NOMO-1 (cell line): ENCODE measurements at regions not wholly inside any gene's neighbourhood (a gene's known extent, or its start where the extent isn't known, plus 50 kb on each side); places are given as distances from the start of the nearest gene placed in this dataset.

Experiments
- DNase-seq, 2 experiments: peaks; one replicate each; lab custom pipeline; 2025; ENCODE audit not compliant: unreplicated experiment in 2 of 2; lab: John Stamatoyannopoulos, UW

- peak; percentile 75 to 80 for DNase-seq
Measured at GRCh38 chr6:44630125-44631028, 242.9 kb downstream of the CDC5L start.

- no peak for DNase-seq
Measured at GRCh38 chr6:44631968-44632367, 244.5 kb downstream of the CDC5L start.

- no peak for DNase-seq
Measured at GRCh38 chr6:44634321-44634720, 246.8 kb downstream of the CDC5L start.

- DNase-seq, result peak in 1 of 2 experiments; percentile 30
Measured at GRCh38 chr6:44635486-44635885, 248.0 kb downstream of the CDC5L start.

- no peak for DNase-seq
Measured at GRCh38 chr6:44636561-44637248, 249.2 kb downstream of the CDC5L start.

GRCh38 chr6:44641344-44642031 lies 254.0 kb downstream of the CDC5L start:
- DNase-seq, result no peak

GRCh38 chr6:44642349-44642748 lies 254.8 kb downstream of the CDC5L start:
- DNase-seq, result peak; percentile 82 to 86

- peak in 1 of 2 experiments; percentile 5 for DNase-seq
Measured at GRCh38 chr6:44642870-44643522, 255.5 kb downstream of the CDC5L start.

- no peak for DNase-seq
Measured at GRCh38 chr6:44645276-44645675, 257.8 kb downstream of the CDC5L start.

GRCh38 chr6:44646355-44646754 lies 258.8 kb downstream of the CDC5L start:
- no peak for DNase-seq

GRCh38 chr6:44649365-44650025 lies 262.0 kb downstream of the CDC5L start:
- DNase-seq, result no peak

- peak; percentile 59 to 85 for DNase-seq
Measured at GRCh38 chr6:44650495-44650894, 263.0 kb downstream of the CDC5L start.

- DNase-seq, result no peak
Measured at GRCh38 chr6:44650947-44651346, 263.4 kb downstream of the CDC5L start.

GRCh38 chr6:44651604-44652003 lies 264.1 kb downstream of the CDC5L start:
- no peak for DNase-seq

GRCh38 chr6:44652547-44652946 lies 265.0 kb downstream of the CDC5L start:
- no peak for DNase-seq

GRCh38 chr6:44653091-44653490 lies 265.6 kb downstream of the CDC5L start:
- DNase-seq, result no peak

- no peak for DNase-seq
Measured at GRCh38 chr6:44653761-44654218, 266.3 kb downstream of the CDC5L start.

GRCh38 chr6:44655412-44656342 lies 268.2 kb downstream of the CDC5L start:
- DNase-seq, result peak; percentile 87 to 90

- DNase-seq, result no peak
Measured at GRCh38 chr6:44656691-44657090, 269.2 kb downstream of the CDC5L start.
